HG02938 (cell line): ENCODE measurements at regions not wholly inside any gene's neighbourhood (a gene's known extent, or its start where the extent isn't known, plus 50 kb on each side); places are given as distances from the start of the nearest gene placed in this dataset.
A peak's percentile ranks its signal among the peaks of the same experiment; 100 is the strongest.

Experiments
- ATAC-seq: cut with Tn5 transposase; IDR thresholded peaks from one replicate; pipeline ENCODE4 v1.9.1; 2021; ENCODE audit warnings: mild to moderate bottlenecking, moderate library complexity; ENCODE audit not compliant: unreplicated experiment

- ATAC-seq, result no peak
Measured at GRCh38 chr15:96002890-96003859, 327.3 kb upstream of the NR2F2 start.

- no peak for ATAC-seq
Measured at GRCh38 chr15:96005906-96006305, 324.6 kb upstream of the NR2F2 start.

- ATAC-seq, result no peak
Measured at GRCh38 chr15:96011136-96011535, 319.4 kb upstream of the NR2F2 start.

GRCh38 chr15:96014939-96015338 is 315.6 kb upstream of the NR2F2 start:
- ATAC-seq, result no peak

- no peak for ATAC-seq
Measured at GRCh38 chr15:96019114-96019513, 311.4 kb upstream of the NR2F2 start.

- ATAC-seq, result no peak
Measured at GRCh38 chr15:96020133-96020532, 310.4 kb upstream of the NR2F2 start.

- ATAC-seq, result no peak
Measured at GRCh38 chr15:96020797-96021196, 309.7 kb upstream of the NR2F2 start.

- no peak for ATAC-seq
Measured at GRCh38 chr15:96023081-96023480, 307.4 kb upstream of the NR2F2 start.

GRCh38 chr15:96027501-96027900 is 303.0 kb upstream of the NR2F2 start:
- ATAC-seq, result no peak

- no peak for ATAC-seq
Measured at GRCh38 chr15:96028620-96029019, 301.9 kb upstream of the NR2F2 start.

GRCh38 chr15:96029172-96029571 is 301.3 kb upstream of the NR2F2 start:
- ATAC-seq, result no peak

GRCh38 chr15:96031426-96032110 is 298.9 kb upstream of the NR2F2 start:
- no peak for ATAC-seq

GRCh38 chr15:96035091-96035490 is 295.4 kb upstream of the NR2F2 start:
- no peak for ATAC-seq

GRCh38 chr15:96035635-96036034 is 294.9 kb upstream of the NR2F2 start:
- no peak for ATAC-seq

GRCh38 chr15:96037584-96037983 is 292.9 kb upstream of the NR2F2 start:
- ATAC-seq, result peak; percentile 62

GRCh38 chr15:96038131-96038530 is 292.4 kb upstream of the NR2F2 start:
- ATAC-seq, result no peak

- ATAC-seq, result peak; percentile 22
Measured at GRCh38 chr15:96038650-96039049, 291.9 kb upstream of the NR2F2 start.

GRCh38 chr15:96041982-96042733 is 288.3 kb upstream of the NR2F2 start:
- ATAC-seq, result no peak

- peak; percentile 88 for ATAC-seq
Measured at GRCh38 chr15:96042734-96043224, 287.7 kb upstream of the NR2F2 start.

- no peak for ATAC-seq
Measured at GRCh38 chr15:96043591-96044171, 286.8 kb upstream of the NR2F2 start.
